ENCODE measurements at regions not wholly inside any gene's neighbourhood (a gene's known extent, or its start where the extent isn't known, plus 50 kb on each side); places are given as distances from the start of the nearest gene placed in this dataset.

GRCh38 chr20:24744747-24745146 lies 204.3 kb upstream of the CST7 start:
- H3K4me3 ChIP-seq (ENCODE audit: low read depth in 2 of 2, low read length in 2 of 2): no peak overlapping the region
- H3K27me3 ChIP-seq (ENCODE audit: control insufficient read depth, insufficient read depth, low read length): no peaks in the 10 kb centered on the region
- no peak overlapping the region for H3K27ac ChIP-seq (ENCODE audit: low read length)
- H3K4me1 ChIP-seq (ENCODE audit: control insufficient read depth, insufficient read depth, low read length): no peaks in the 10 kb centered on the region
- POLR2A ChIA-PET: no interaction called here
- intact Hi-C loops (cut with micrococcal nuclease; ENCODE audit: unreplicated experiment) (no loop called here), in situ Hi-C loops (cut with HindIII; ENCODE audit: low pct_unique_long_range_greater_than_20kb, low sequenced_read_pairs) (no loop called here)
- TF ChIP-seq CTCF (IDR thresholded peaks at IDR 0.05) (no peak), SIN3A (IDR thresholded peaks at IDR 0.05; ENCODE audit: borderline replicate concordance, insufficient read depth, low read depth, low read length) (no peak), TCF7L2 (IDR thresholded peaks at IDR 0.05; ENCODE audit: low read depth, low read length) (no peak), POLR2AphosphoS5 (IDR thresholded peaks at IDR 0.05; ENCODE audit: low read depth, low read length) (no peak)
- TF ChIP-seq, protein P1, sequence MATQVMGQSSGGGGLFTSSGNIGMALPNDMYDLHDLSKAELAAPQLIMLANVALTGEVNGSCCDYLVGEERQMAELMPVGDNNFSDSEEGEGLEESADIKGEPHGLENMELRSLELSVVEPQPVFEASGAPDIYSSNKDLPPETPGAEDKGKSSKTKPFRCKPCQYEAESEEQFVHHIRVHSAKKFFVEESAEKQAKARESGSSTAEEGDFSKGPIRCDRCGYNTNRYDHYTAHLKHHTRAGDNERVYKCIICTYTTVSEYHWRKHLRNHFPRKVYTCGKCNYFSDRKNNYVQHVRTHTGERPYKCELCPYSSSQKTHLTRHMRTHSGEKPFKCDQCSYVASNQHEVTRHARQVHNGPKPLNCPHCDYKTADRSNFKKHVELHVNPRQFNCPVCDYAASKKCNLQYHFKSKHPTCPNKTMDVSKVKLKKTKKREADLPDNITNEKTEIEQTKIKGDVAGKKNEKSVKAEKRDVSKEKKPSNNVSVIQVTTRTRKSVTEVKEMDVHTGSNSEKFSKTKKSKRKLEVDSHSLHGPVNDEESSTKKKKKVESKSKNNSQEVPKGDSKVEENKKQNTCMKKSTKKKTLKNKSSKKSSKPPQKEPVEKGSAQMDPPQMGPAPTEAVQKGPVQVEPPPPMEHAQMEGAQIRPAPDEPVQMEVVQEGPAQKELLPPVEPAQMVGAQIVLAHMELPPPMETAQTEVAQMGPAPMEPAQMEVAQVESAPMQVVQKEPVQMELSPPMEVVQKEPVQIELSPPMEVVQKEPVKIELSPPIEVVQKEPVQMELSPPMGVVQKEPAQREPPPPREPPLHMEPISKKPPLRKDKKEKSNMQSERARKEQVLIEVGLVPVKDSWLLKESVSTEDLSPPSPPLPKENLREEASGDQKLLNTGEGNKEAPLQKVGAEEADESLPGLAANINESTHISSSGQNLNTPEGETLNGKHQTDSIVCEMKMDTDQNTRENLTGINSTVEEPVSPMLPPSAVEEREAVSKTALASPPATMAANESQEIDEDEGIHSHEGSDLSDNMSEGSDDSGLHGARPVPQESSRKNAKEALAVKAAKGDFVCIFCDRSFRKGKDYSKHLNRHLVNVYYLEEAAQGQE (IDR thresholded peaks at IDR 0.05; ENCODE audit: insufficient read depth in 1 of 2, low read depth in 2 of 2, low read length in 1 of 2): no peak
- BruUV-seq (replicated peaks): no TSS peak
- no peaks in the 10 kb centered on the region for H3K36me3 ChIP-seq (ENCODE audit: control insufficient read depth, insufficient read depth, low read length)
- ATAC-seq (no peak), DNase-seq (ENCODE audit: low read depth, low spot score) (no peak)
- H3K9me3 ChIP-seq (ENCODE audit: control insufficient read depth, insufficient read depth, low read depth, low read length): no peaks in the 10 kb centered on the region
- CTCF ChIA-PET: no interaction called here

DNA sequence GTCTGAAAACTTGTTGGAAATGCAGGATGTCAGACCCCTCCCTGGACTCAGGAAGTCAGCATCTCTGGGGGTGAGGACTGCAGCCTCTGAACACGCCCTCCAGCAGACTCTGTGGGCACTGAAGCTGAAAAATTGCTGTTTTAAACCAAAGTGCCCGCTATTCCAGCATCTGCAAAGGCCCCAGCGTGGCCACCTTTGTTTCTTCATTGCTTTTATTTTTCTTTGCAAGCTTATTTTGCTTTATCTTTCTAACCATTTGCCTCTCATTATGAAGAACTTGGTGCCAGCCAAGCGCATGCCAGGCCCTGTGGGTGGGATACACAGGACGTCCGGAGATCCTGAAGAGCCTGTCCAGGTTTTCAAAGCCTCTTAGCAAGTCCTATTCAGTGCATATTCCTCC lies 203.9 kb upstream of the CST7 start:
- H3K9me3 ChIP-seq (ENCODE audit: control insufficient read depth, insufficient read depth, low read depth, low read length): no peaks in the 10 kb centered on the region
- no peak overlapping the region for H3K4me3 ChIP-seq (ENCODE audit: low read depth in 2 of 2, low read length in 2 of 2)
- no peaks in the 10 kb centered on the region for H3K27me3 ChIP-seq (ENCODE audit: control insufficient read depth, insufficient read depth, low read length)
- intact Hi-C loops (cut with micrococcal nuclease; ENCODE audit: unreplicated experiment): no loop called here
- TF ChIP-seq SIN3A (IDR thresholded peaks at IDR 0.05; ENCODE audit: borderline replicate concordance, insufficient read depth, low read depth, low read length): no peak
- TF ChIP-seq POLR2AphosphoS5 (IDR thresholded peaks at IDR 0.05; ENCODE audit: low read depth, low read length): no peak
- TF ChIP-seq, protein P1 (IDR thresholded peaks at IDR 0.05; ENCODE audit: insufficient read depth in 1 of 2, low read depth in 2 of 2, low read length in 1 of 2): no peak
- TF ChIP-seq CTCF (IDR thresholded peaks at IDR 0.05): no peak
- TF ChIP-seq TCF7L2 (IDR thresholded peaks at IDR 0.05; ENCODE audit: low read depth, low read length): no peak
- in situ Hi-C loops (cut with HindIII; ENCODE audit: low pct_unique_long_range_greater_than_20kb, low sequenced_read_pairs): no loop called here
- ATAC-seq: no peak
- H3K27ac ChIP-seq (ENCODE audit: low read length): no peak overlapping the region
- CTCF ChIA-PET: no interaction called here
- H3K36me3 ChIP-seq (ENCODE audit: control insufficient read depth, insufficient read depth, low read length): no peaks in the 10 kb centered on the region
- no peaks in the 10 kb centered on the region for H3K4me1 ChIP-seq (ENCODE audit: control insufficient read depth, insufficient read depth, low read length)
- BruUV-seq (replicated peaks): no TSS peak
- no peak for DNase-seq (ENCODE audit: low read depth, low spot score)
- POLR2A ChIA-PET: no interaction called here
